GM21367 (cell line): ENCODE measurements at regions not wholly inside any gene's neighbourhood (a gene's known extent, or its start where the extent isn't known, plus 50 kb on each side); places are given as distances from the start of the nearest gene placed in this dataset.
A peak's percentile ranks its signal among the peaks of the same experiment; 100 is the strongest.

Source experiments
- ATAC-seq: cut with Tn5 transposase; IDR thresholded peaks from one replicate; pipeline ENCODE4 v1.9.1; 2021; ENCODE audit not compliant: unreplicated experiment

GRCh38 chr4:184575306-184575705 is 73.9 kb downstream of the CASP3 start:
- no peak for ATAC-seq

- ATAC-seq: no peak
Measured at GRCh38 chr4:184574861-184575260, 74.4 kb downstream of the CASP3 start.

- no peak for ATAC-seq
Measured at GRCh38 chr4:184573701-184574100, 75.5 kb downstream of the CASP3 start.

- ATAC-seq: no peak
Measured at GRCh38 chr4:184568770-184569169, 80.5 kb downstream of the CASP3 start.

GRCh38 chr4:184563621-184564020 is 85.6 kb downstream of the CASP3 start:
- no peak for ATAC-seq

- ATAC-seq: no peak
Measured at GRCh38 chr4:184558996-184559395, 84.6 kb upstream of the IRF2 start.

GRCh38 chr4:184553891-184554290 is 79.5 kb upstream of the IRF2 start:
- ATAC-seq: no peak

GRCh38 chr4:184550476-184550875 is 76.1 kb upstream of the IRF2 start:
- ATAC-seq: no peak

- ATAC-seq: no peak
Measured at GRCh38 chr4:184548648-184549341, 74.4 kb upstream of the IRF2 start.

- ATAC-seq: no peak
Measured at GRCh38 chr4:184548316-184548647, 73.9 kb upstream of the IRF2 start.

- ATAC-seq: no peak
Measured at GRCh38 chr4:184544788-184545409, 70.5 kb upstream of the IRF2 start.

- no peak for ATAC-seq
Measured at GRCh38 chr4:184541907-184542306, 67.6 kb upstream of the IRF2 start.

- ATAC-seq: no peak
Measured at GRCh38 chr4:184540307-184540706, 66.0 kb upstream of the IRF2 start.

- ATAC-seq: peak; percentile 50
Measured at GRCh38 chr4:184538023-184538599, 63.8 kb upstream of the IRF2 start.

GRCh38 chr4:184537269-184538022 is 63.1 kb upstream of the IRF2 start:
- peak; percentile 40 for ATAC-seq

GRCh38 chr4:184536881-184537248 is 62.5 kb upstream of the IRF2 start:
- ATAC-seq: no peak

- no peak for ATAC-seq
Measured at GRCh38 chr4:184536065-184536880, 61.9 kb upstream of the IRF2 start.

GRCh38 chr4:184534511-184535391 is 60.4 kb upstream of the IRF2 start:
- peak; percentile 38 for ATAC-seq

GRCh38 chr4:184533908-184534307 is 59.6 kb upstream of the IRF2 start:
- ATAC-seq: no peak

GRCh38 chr4:184531008-184531407 is 56.7 kb upstream of the IRF2 start:
- no peak for ATAC-seq
